Epithelial cell of esophagus (primary cell): ENCODE measurements at regions not wholly inside any gene's neighbourhood (a gene's known extent, or its start where the extent isn't known, plus 50 kb on each side); places are given as distances from the start of the nearest gene placed in this dataset.
"Not testable (repeated sequence)": the region's sequence is repeated elsewhere in the genome, so short reads cannot be mapped to it uniquely, and the experiment has no call there.

Experiments used
- DNase-seq: peaks from one replicate; pipeline ENCODE4 v3.0.0; 2010; ENCODE audit warnings: low read depth
- H3K4me3 ChIP-seq: 2 replicates; pipeline ENCODE4 v1.5.1; 2011; ENCODE audit warnings: mild to moderate bottlenecking, low read length, control low read depth
- TF ChIP-seq, protein P1 (sequence below): IDR thresholded peaks from 2 replicates; pipeline ENCODE4 v1.5.1; 2011; ENCODE audit warnings: low read depth, mild to moderate bottlenecking, low read length, control low read depth, inconsistent platforms; ENCODE audit not compliant: insufficient read depth; ENCODE audit errors: missing control alignments

DNA sequence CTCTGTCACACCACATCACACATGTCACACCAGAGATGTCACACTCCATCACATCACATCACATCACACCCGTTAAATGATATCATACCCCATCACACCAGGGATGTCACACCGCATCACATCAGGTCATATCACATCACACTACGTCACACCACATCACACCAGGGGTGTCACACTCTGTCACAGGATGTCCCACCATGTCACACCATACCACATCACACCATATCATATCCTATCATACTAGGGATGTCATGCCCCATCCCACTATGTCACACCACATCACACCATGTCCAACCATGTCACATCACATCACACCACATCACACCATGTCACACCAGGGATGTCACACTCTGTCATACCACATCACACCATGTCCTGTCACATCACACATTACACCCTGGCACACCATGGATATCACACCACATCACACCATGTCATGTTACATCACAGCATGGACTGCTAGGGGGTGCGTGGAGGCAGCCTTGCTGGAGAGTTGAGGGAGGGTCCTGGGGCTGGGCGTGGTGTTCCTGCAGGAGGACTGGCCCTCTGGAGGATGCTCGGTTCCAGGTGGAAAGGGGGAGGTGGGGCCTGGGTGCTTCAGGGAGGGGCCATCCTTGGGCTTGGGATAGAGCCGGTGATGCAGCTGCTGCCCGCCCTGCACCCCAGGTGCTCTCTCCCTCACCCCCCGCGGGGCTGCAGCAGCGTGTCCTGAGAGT is 134.6 kb downstream of the TMEM121 start:
- no peak for DNase-seq
- TF ChIP-seq, protein P1, sequence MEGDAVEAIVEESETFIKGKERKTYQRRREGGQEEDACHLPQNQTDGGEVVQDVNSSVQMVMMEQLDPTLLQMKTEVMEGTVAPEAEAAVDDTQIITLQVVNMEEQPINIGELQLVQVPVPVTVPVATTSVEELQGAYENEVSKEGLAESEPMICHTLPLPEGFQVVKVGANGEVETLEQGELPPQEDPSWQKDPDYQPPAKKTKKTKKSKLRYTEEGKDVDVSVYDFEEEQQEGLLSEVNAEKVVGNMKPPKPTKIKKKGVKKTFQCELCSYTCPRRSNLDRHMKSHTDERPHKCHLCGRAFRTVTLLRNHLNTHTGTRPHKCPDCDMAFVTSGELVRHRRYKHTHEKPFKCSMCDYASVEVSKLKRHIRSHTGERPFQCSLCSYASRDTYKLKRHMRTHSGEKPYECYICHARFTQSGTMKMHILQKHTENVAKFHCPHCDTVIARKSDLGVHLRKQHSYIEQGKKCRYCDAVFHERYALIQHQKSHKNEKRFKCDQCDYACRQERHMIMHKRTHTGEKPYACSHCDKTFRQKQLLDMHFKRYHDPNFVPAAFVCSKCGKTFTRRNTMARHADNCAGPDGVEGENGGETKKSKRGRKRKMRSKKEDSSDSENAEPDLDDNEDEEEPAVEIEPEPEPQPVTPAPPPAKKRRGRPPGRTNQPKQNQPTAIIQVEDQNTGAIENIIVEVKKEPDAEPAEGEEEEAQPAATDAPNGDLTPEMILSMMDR = no peak
- no peak overlapping the region for H3K4me3 ChIP-seq

DNA sequence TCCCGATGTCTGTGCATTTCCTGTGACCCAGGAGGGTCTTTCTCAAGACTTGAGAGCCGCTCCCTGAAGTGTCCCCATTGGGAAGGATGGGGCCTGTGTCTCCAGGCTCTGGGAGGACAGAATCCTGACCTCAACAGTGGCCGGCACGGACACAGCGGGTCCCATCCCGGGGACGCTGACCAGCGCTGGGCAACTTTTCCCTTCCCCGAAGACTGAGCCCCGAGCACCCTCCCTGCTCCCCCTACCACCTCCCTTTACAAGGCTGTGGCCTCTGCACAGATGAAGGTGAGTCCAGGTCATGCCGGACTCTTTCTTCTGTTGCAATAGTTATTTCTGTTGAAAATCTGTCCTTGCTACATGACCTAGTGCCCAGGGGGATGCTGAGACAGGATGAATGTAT is 135.7 kb downstream of the TMEM121 start:
- H3K4me3 ChIP-seq, DNase-seq: not testable (repeated sequence)

GRCh38 chr14:105662592-105662991 is 136.2 kb downstream of the TMEM121 start:
- not testable (repeated sequence) for DNase-seq, H3K4me3 ChIP-seq

DNA sequence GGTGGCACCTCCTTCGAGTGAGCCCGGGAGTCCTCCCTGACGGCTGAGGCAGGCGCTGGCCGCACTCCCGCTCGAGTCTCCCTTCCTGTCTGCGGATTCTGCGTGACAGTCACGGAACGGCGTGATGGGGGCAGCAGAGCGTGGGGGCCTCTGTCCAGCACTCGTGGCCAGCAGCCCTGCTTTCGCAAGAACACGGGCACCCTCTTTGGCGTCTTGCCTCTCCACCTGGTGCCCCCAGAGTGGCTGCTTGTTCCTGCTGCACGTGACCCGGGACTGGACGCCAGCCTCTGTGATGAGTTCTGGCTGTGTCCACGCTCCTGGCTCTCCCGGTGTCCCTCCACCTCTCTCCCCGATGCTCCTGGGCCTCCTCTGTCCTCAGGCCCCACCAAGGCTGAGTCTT is 136.9 kb downstream of the TMEM121 start:
- H3K4me3 ChIP-seq, DNase-seq: not testable (repeated sequence)

- not testable (repeated sequence) for DNase-seq, H3K4me3 ChIP-seq
Measured at GRCh38 chr14:105663818-105664596, 137.6 kb downstream of the TMEM121 start.

DNA sequence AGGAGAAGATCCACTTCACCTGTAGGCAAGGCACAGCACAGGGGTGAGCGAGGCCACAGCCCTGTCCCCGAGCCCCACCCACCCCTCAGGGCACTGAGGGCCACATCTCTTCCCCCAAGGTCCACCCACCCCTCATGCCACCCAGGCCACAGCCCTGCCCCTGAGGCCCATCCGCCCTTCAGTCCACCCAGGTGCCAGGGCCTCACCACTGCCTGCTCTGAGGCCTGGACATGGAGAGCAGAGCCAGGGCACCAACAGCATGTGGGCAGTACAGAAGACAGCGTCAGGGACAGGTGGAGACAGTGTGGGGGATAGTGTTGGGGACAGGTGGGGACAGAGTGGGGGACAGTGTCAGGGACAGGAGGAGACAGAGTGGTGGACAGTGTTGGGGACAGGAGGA is 138.3 kb downstream of the TMEM121 start:
- TF ChIP-seq, protein P1 = no peak
- DNase-seq = no peak
- H3K4me3 ChIP-seq = no peak overlapping the region

GRCh38 chr14:105665247-105665950 is 139.0 kb downstream of the TMEM121 start:
- TF ChIP-seq, protein P1 = no peak
- DNase-seq = no peak
- H3K4me3 ChIP-seq = no peak overlapping the region

GRCh38 chr14:105665951-105666277 is 139.5 kb downstream of the TMEM121 start:
- DNase-seq = no peak
- H3K4me3 ChIP-seq = no peak overlapping the region
- TF ChIP-seq, protein P1 = no peak

- no peak overlapping the region for H3K4me3 ChIP-seq
- no peak for DNase-seq
- TF ChIP-seq, protein P1 = no peak
Measured at GRCh38 chr14:105666420-105666819, 140.0 kb downstream of the TMEM121 start.

- not testable (repeated sequence) for DNase-seq, H3K4me3 ChIP-seq
Measured at GRCh38 chr14:105666991-105667662, 140.7 kb downstream of the TMEM121 start.

DNA sequence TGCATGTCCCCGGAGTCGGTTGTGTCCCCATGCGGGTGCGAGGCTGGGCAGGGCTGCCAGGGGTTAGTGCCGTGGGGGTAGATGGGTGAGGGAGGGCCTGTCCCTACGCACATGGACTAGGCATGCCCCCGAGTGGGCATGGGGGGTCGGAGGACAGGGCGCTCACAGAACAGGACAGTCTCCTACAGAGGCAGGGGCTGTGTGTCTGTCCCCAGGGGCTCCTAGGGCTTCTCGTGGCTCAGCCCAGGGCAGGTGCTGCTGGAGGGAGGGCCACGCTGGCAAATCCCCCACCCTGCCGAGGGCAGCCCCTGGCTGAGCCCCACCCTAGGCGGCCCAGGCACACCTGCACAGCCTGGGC is 141.3 kb downstream of the TMEM121 start:
- H3K4me3 ChIP-seq, DNase-seq: not testable (repeated sequence)

DNA sequence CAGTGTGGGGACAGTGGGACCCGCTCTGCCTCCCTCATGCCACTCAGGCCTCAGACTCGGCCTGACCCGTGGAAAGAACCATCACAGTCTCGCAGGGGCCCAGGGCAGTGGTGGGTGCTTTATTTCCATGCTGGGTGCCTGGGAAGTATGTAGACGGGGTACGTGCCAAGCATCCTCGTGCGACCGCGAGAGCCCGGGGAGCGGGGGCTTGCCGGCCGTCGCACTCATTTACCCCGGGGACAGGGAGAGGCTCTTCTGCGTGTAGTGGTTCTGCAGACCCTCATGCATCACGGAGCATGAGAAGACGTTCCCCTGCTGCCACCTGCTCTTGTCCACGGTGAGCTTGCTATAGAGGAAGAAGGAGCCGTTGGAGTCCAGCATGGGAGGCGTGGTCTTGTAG is 141.6 kb downstream of the TMEM121 start:
- DNase-seq, H3K4me3 ChIP-seq: not testable (repeated sequence)
